ENCODE measurements at regions not wholly inside any gene's neighbourhood (a gene's known extent, or its start where the extent isn't known, plus 50 kb on each side); places are given as distances from the start of the nearest gene placed in this dataset.
A peak's percentile ranks its signal among the peaks of the same experiment; 100 is the strongest.

GRCh38 chr22:48396785-48397530 is 1430.7 kb downstream of the BRD1 start (continued):
- TF ChIP-seq, protein P1, sequence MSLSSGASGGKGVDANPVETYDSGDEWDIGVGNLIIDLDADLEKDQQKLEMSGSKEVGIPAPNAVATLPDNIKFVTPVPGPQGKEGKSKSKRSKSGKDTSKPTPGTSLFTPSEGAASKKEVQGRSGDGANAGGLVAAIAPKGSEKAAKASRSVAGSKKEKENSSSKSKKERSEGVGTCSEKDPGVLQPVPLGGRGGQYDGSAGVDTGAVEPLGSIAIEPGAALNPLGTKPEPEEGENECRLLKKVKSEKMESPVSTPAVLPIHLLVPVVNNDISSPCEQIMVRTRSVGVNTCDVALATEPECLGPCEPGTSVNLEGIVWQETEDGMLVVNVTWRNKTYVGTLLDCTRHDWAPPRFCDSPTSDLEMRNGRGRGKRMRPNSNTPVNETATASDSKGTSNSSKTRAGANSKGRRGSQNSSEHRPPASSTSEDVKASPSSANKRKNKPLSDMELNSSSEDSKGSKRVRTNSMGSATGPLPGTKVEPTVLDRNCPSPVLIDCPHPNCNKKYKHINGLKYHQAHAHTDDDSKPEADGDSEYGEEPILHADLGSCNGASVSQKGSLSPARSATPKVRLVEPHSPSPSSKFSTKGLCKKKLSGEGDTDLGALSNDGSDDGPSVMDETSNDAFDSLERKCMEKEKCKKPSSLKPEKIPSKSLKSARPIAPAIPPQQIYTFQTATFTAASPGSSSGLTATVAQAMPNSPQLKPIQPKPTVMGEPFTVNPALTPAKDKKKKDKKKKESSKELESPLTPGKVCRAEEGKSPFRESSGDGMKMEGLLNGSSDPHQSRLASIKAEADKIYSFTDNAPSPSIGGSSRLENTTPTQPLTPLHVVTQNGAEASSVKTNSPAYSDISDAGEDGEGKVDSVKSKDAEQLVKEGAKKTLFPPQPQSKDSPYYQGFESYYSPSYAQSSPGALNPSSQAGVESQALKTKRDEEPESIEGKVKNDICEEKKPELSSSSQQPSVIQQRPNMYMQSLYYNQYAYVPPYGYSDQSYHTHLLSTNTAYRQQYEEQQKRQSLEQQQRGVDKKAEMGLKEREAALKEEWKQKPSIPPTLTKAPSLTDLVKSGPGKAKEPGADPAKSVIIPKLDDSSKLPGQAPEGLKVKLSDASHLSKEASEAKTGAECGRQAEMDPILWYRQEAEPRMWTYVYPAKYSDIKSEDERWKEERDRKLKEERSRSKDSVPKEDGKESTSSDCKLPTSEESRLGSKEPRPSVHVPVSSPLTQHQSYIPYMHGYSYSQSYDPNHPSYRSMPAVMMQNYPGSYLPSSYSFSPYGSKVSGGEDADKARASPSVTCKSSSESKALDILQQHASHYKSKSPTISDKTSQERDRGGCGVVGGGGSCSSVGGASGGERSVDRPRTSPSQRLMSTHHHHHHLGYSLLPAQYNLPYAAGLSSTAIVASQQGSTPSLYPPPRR (CRISPR knock-in tag; IDR thresholded peaks at IDR 0.05; ENCODE audit: borderline replicate concordance) = 0 out of 2 replicates have a peak, but pooled peaks have one; percentile 15
- TF ChIP-seq ZNF674 (CRISPR knock-in tag; IDR thresholded peaks at IDR 0.05; ENCODE audit: low read depth) (no peak), GTF3A (CRISPR knock-in tag; conservative IDR thresholded peaks at IDR 0.05) (no peak), KAT2B (IDR thresholded peaks at IDR 0.05; ENCODE audit: borderline replicate concordance, low read depth, low read length) (no peak), RBAK (CRISPR knock-in tag; IDR thresholded peaks at IDR 0.05) (0 out of 2 replicates have a peak, but pooled peaks have one; percentile 23), PCBP2 (optimal IDR thresholded peaks at IDR 0.05; ENCODE audit: low read depth, low read length, poor library complexity, severe bottlenecking) (no peak), IKZF1 (IDR thresholded peaks at IDR 0.05) (no peak), ARID3A (IDR thresholded peaks at IDR 0.05; ENCODE audit: low read depth, low read length) (no peak), ELF3 (CRISPR knock-in tag; IDR thresholded peaks at IDR 0.05) (peak; percentile 65; the same call in 1 of the 2 replicates), ZSCAN21 (CRISPR knock-in tag; IDR thresholded peaks at IDR 0.05; ENCODE audit: borderline replicate concordance) (no peak), KDM5A (IDR thresholded peaks at IDR 0.05; ENCODE audit: borderline replicate concordance, low read length) (no peak), CEBPB (IDR thresholded peaks at IDR 0.05; ENCODE audit: borderline replicate concordance, low read depth, low read length) (peak; percentile 99), ZSCAN25 (CRISPR knock-in tag; IDR thresholded peaks at IDR 0.05) (no peak), ZNF660 (CRISPR knock-in tag; IDR thresholded peaks at IDR 0.05; ENCODE audit: borderline replicate concordance, low read depth) (no peak), ZBTB7B (CRISPR knock-in tag; IDR thresholded peaks at IDR 0.05) (peak; percentile 69), ZNF850 (CRISPR knock-in tag; conservative IDR thresholded peaks at IDR 0.05) (no peak), CAMTA2 (CRISPR knock-in tag; IDR thresholded peaks at IDR 0.05; ENCODE audit: borderline replicate concordance) (no peak), ZFYVE20 (CRISPR knock-in tag; IDR thresholded peaks at IDR 0.05; ENCODE audit: borderline replicate concordance, low read depth) (no peak)
- TF ChIP-seq, protein P2, sequence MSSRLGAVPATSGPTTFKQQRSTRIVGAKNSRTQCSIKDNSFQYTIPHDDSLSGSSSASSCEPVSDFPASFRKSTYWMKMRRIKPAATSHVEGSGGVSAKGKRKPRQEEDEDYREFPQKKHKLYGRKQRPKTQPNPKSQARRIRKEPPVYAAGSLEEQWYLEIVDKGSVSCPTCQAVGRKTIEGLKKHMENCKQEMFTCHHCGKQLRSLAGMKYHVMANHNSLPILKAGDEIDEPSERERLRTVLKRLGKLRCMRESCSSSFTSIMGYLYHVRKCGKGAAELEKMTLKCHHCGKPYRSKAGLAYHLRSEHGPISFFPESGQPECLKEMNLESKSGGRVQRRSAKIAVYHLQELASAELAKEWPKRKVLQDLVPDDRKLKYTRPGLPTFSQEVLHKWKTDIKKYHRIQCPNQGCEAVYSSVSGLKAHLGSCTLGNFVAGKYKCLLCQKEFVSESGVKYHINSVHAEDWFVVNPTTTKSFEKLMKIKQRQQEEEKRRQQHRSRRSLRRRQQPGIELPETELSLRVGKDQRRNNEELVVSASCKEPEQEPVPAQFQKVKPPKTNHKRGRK (CRISPR knock-in tag; IDR thresholded peaks at IDR 0.05) = no peak
- TF ChIP-seq, protein P3, sequence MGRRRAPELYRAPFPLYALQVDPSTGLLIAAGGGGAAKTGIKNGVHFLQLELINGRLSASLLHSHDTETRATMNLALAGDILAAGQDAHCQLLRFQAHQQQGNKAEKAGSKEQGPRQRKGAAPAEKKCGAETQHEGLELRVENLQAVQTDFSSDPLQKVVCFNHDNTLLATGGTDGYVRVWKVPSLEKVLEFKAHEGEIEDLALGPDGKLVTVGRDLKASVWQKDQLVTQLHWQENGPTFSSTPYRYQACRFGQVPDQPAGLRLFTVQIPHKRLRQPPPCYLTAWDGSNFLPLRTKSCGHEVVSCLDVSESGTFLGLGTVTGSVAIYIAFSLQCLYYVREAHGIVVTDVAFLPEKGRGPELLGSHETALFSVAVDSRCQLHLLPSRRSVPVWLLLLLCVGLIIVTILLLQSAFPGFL (CRISPR knock-in tag; IDR thresholded peaks at IDR 0.05) = no peak

Measured in HepG2 (cell line).